ENCODE measurements at regions not wholly inside any gene's neighbourhood (a gene's known extent, or its start where the extent isn't known, plus 50 kb on each side); places are given as distances from the start of the nearest gene placed in this dataset.

DNA sequence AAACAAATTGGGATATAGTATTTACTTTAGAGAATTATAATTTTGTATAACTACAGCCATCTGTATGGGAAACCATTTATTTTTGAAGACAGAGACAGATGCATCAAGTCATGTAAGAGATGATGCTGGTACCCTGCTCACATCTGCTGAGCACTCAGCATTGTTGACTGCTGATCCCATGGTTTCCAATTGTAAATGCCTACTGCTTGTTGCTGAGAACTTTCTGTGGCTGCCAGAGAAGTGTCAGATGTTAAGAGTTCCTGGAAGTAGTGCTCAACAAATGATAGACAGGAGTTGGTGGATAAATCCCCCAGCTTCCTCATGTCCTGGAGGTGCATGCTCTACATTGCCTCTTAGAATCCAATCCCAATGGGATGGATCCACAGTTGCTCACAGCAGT, 167.1 kb downstream of the OXSM start:
- no TSS peak for BruUV-seq (replicated peaks)
- no peaks in the 10 kb centered on the region for H3K36me3 ChIP-seq (ENCODE audit: control insufficient read depth, insufficient read depth, low read length)
- no peak overlapping the region for H3K27ac Mint-ChIP-seq (ENCODE audit: unreplicated experiment)
- peaks cover 2% of the 10 kb centered on the region; the same call in 1 of the 2 replicates for H3K27me3 ChIP-seq (replicated peaks; ENCODE audit: control insufficient read depth, insufficient read depth, low read length)
- H3K27me3 Mint-ChIP-seq (ENCODE audit: insufficient read depth, unreplicated experiment), result no peaks in the 10 kb centered on the region
- POLR2A ChIA-PET, result no interaction called here
- no peaks in the 10 kb centered on the region for H3K4me1 ChIP-seq
- no peak for DNase-seq
- no peaks in the 10 kb centered on the region for H3K9me3 Mint-ChIP-seq (ENCODE audit: unreplicated experiment)
- CTCF ChIA-PET, result interaction anchor here (0.5 kb wide), 1 partner anchor 14 kb away, joined by 3 read pairs; no protein-coding TSS in a partner anchor
- TF ChIP-seq, protein P1, sequence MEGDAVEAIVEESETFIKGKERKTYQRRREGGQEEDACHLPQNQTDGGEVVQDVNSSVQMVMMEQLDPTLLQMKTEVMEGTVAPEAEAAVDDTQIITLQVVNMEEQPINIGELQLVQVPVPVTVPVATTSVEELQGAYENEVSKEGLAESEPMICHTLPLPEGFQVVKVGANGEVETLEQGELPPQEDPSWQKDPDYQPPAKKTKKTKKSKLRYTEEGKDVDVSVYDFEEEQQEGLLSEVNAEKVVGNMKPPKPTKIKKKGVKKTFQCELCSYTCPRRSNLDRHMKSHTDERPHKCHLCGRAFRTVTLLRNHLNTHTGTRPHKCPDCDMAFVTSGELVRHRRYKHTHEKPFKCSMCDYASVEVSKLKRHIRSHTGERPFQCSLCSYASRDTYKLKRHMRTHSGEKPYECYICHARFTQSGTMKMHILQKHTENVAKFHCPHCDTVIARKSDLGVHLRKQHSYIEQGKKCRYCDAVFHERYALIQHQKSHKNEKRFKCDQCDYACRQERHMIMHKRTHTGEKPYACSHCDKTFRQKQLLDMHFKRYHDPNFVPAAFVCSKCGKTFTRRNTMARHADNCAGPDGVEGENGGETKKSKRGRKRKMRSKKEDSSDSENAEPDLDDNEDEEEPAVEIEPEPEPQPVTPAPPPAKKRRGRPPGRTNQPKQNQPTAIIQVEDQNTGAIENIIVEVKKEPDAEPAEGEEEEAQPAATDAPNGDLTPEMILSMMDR (IDR thresholded peaks at IDR 0.05; ENCODE audit: insufficient read depth in 1 of 2, low read depth in 1 of 2, low read length in 1 of 2, severe bottlenecking in 1 of 2, unreplicated experiment in 1 of 2), result no peak
- no peak overlapping the region for H3K4me3 ChIP-seq (ENCODE audit: low read depth, low read length)
- H3K4me3 Mint-ChIP-seq (ENCODE audit: unreplicated experiment), result no peak overlapping the region
- H3K4me1 Mint-ChIP-seq (ENCODE audit: low read depth, unreplicated experiment), result no peaks in the 10 kb centered on the region
- H3K9me3 ChIP-seq, result no peaks in the 10 kb centered on the region
- intact Hi-C loops (cut with micrococcal nuclease; ENCODE audit: unreplicated experiment), result no loop called here
- H3K36me3 Mint-ChIP-seq (ENCODE audit: insufficient read depth, unreplicated experiment), result no peaks in the 10 kb centered on the region

- no TSS peak for BruUV-seq (replicated peaks)
- Mint-ChIP-seq H3K4me1 (ENCODE audit: low read depth, unreplicated experiment) (no peaks in the 10 kb centered on the region), H3K4me3 (ENCODE audit: unreplicated experiment) (no peak overlapping the region), H3K27me3 (ENCODE audit: insufficient read depth, unreplicated experiment) (no peaks in the 10 kb centered on the region), H3K36me3 (ENCODE audit: insufficient read depth, unreplicated experiment) (no peaks in the 10 kb centered on the region), H3K9me3 (ENCODE audit: unreplicated experiment) (no peaks in the 10 kb centered on the region), H3K27ac (ENCODE audit: unreplicated experiment) (no peak overlapping the region)
- Histone ChIP-seq H3K4me3 (ENCODE audit: low read depth, low read length) (no peak overlapping the region), H3K27me3 (replicated peaks; ENCODE audit: control insufficient read depth, insufficient read depth, low read length) (peaks cover 2% of the 10 kb centered on the region; the same call in 1 of the 2 replicates), H3K36me3 (ENCODE audit: control insufficient read depth, insufficient read depth, low read length) (no peaks in the 10 kb centered on the region), H3K9me3 (no peaks in the 10 kb centered on the region), H3K4me1 (no peaks in the 10 kb centered on the region)
- intact Hi-C loops (cut with micrococcal nuclease; ENCODE audit: unreplicated experiment), result no loop called here
- TF ChIP-seq, protein P1 (IDR thresholded peaks at IDR 0.05; ENCODE audit: insufficient read depth in 1 of 2, low read depth in 1 of 2, low read length in 1 of 2, severe bottlenecking in 1 of 2, unreplicated experiment in 1 of 2), result no peak
- DNase-seq, result no peak
- ChIA-PET POLR2A (no interaction called here), CTCF (no interaction called here)
Observed at GRCh38 chr3:25960776-25961175, 170.9 kb downstream of the OXSM start.

GRCh38 chr3:25962255-25962654, 172.4 kb downstream of the OXSM start:
- no peaks in the 10 kb centered on the region for H3K9me3 Mint-ChIP-seq (ENCODE audit: unreplicated experiment)
- H3K4me3 Mint-ChIP-seq (ENCODE audit: unreplicated experiment), result no peak overlapping the region
- H3K36me3 Mint-ChIP-seq (ENCODE audit: insufficient read depth, unreplicated experiment), result no peaks in the 10 kb centered on the region
- no peaks in the 10 kb centered on the region for H3K27me3 ChIP-seq (replicated peaks; ENCODE audit: control insufficient read depth, insufficient read depth, low read length)
- H3K4me3 ChIP-seq (ENCODE audit: low read depth, low read length), result no peak overlapping the region
- no peaks in the 10 kb centered on the region for H3K4me1 ChIP-seq
- ChIA-PET POLR2A (no interaction called here), CTCF (interaction anchor here (0.6 to 1.3 kb wide), 4 partner anchors 9 to 367 kb away, joined by 3 to 7 read pairs (median 4); no protein-coding TSS in a partner anchor)
- H3K27me3 Mint-ChIP-seq (ENCODE audit: insufficient read depth, unreplicated experiment), result no peaks in the 10 kb centered on the region
- no peaks in the 10 kb centered on the region for H3K9me3 ChIP-seq
- TF ChIP-seq, protein P1 (IDR thresholded peaks at IDR 0.05; ENCODE audit: insufficient read depth in 1 of 2, low read depth in 1 of 2, low read length in 1 of 2, severe bottlenecking in 1 of 2, unreplicated experiment in 1 of 2), result peak; percentile 34 to 61
- no TSS peak for BruUV-seq (replicated peaks)
- H3K36me3 ChIP-seq (ENCODE audit: control insufficient read depth, insufficient read depth, low read length), result no peaks in the 10 kb centered on the region
- no peaks in the 10 kb centered on the region for H3K4me1 Mint-ChIP-seq (ENCODE audit: low read depth, unreplicated experiment)
- intact Hi-C loops (cut with micrococcal nuclease; ENCODE audit: unreplicated experiment), result loop anchor here (1.0 to 2.0 kb wide), 2 partner anchors 58 to 313 kb away; no protein-coding TSS in a partner anchor
- DNase-seq, result peak in 1 of 2 experiments; percentile 36
- H3K27ac Mint-ChIP-seq (ENCODE audit: unreplicated experiment), result no peak overlapping the region

Measured in Caco-2 (cell line).